Trophoblast cell (in vitro differentiated cells and primary cell): ENCODE measurements at regions not wholly inside any gene's neighbourhood (a gene's known extent, or its start where the extent isn't known, plus 50 kb on each side); places are given as distances from the start of the nearest gene placed in this dataset.

Source experiments
- DNase-seq, 2 donors: peaks; one replicate each; pipeline ENCODE4 v3.0.0-alpha.2; 2016
- H2AFZ ChIP-seq: 2 replicates; pipeline ENCODE4 v1.6.1; 2013; ENCODE audit warnings: low read length, moderate library complexity, mild to moderate bottlenecking; ENCODE audit not compliant: insufficient read depth, poor library complexity
- H2AK5ac ChIP-seq: 2 replicates; pipeline ENCODE4 v1.6.1; 2013; ENCODE audit warnings: mild to moderate bottlenecking, low read length
- H2BK120ac ChIP-seq: 2 replicates; pipeline ENCODE4 v1.6.1; 2013; ENCODE audit warnings: low read length, mild to moderate bottlenecking, moderate library complexity; ENCODE audit not compliant: insufficient read depth, poor library complexity
- H2BK12ac ChIP-seq: 2 replicates; pipeline ENCODE4 v1.6.1; 2013; ENCODE audit warnings: mild to moderate bottlenecking, low read length, moderate library complexity
- H2BK5ac ChIP-seq: 2 replicates; pipeline ENCODE4 v1.6.1; 2013; ENCODE audit warnings: low read length, low read depth, moderate library complexity, mild to moderate bottlenecking; ENCODE audit not compliant: poor library complexity
- H3K14ac ChIP-seq: 2 replicates; pipeline ENCODE4 v1.6.1; 2013; ENCODE audit warnings: mild to moderate bottlenecking, low read length
- H3K18ac ChIP-seq: 2 replicates; pipeline ENCODE4 v1.6.1; 2013; ENCODE audit warnings: mild to moderate bottlenecking, low read length
- H3K23ac ChIP-seq: 2 replicates; pipeline ENCODE4 v1.6.1; 2013; ENCODE audit warnings: low read length
- H3K27ac ChIP-seq: 2 replicates; pipeline ENCODE4 v1.5.1; 2013; ENCODE audit warnings: low read depth, mild to moderate bottlenecking, inconsistent platforms, low read length, moderate library complexity
- H3K27me3 ChIP-seq: 2 replicates; pipeline ENCODE4 v1.6.1; 2013; ENCODE audit warnings: inconsistent platforms, mild to moderate bottlenecking, low read length, moderate library complexity; ENCODE audit not compliant: insufficient read depth
- H3K36me3 ChIP-seq, 2 experiments: 1 replicate in 1 of 2; 2 replicates in 1 of 2; pipeline ENCODE4 v1.6.1; 2013; ENCODE audit warnings: low read length in 2 of 2, mild to moderate bottlenecking in 2 of 2, moderate library complexity in 1 of 2; ENCODE audit not compliant: insufficient read depth in 2 of 2, control insufficient read depth in 1 of 2
- H3K4ac ChIP-seq: 2 replicates; pipeline ENCODE4 v1.6.1; 2013; ENCODE audit warnings: low read depth, mild to moderate bottlenecking, low read length, moderate library complexity
- H3K4me1 ChIP-seq, 2 experiments: 1 replicate in 1 of 2; 2 replicates in 1 of 2; pipeline ENCODE4 v1.6.1; 2013; ENCODE audit warnings: low read length in 2 of 2, mild to moderate bottlenecking in 2 of 2, moderate library complexity in 1 of 2; ENCODE audit not compliant: insufficient read depth in 2 of 2, control insufficient read depth in 1 of 2
- H3K4me2 ChIP-seq: 2 replicates; pipeline ENCODE4 v1.6.1; 2013; ENCODE audit warnings: inconsistent platforms, mild to moderate bottlenecking, low read length, moderate library complexity
- H3K4me3 ChIP-seq: 2 replicates; pipeline ENCODE4 v1.5.1; 2013; ENCODE audit warnings: mild to moderate bottlenecking, low read depth, low read length, inconsistent platforms
- H3K79me1 ChIP-seq: one replicate; pipeline ENCODE4 v1.6.1; 2013; ENCODE audit warnings: low read length
- H3K79me2 ChIP-seq: 2 replicates; pipeline ENCODE4 v1.6.1; 2013; ENCODE audit warnings: low read length, mild to moderate bottlenecking; ENCODE audit not compliant: control insufficient read depth, insufficient read depth, poor library complexity
- H3K9ac ChIP-seq: 2 replicates; pipeline ENCODE4 v1.6.1; 2013; ENCODE audit warnings: mild to moderate bottlenecking, low read length
- H3K9me3 ChIP-seq: 2 replicates; pipeline ENCODE4 v1.6.1; 2013; ENCODE audit warnings: low read depth, mild to moderate bottlenecking, control low read depth, inconsistent platforms, low read length; ENCODE audit not compliant: insufficient read depth
- H4K12ac ChIP-seq: 2 replicates; pipeline ENCODE4 v1.6.1; 2013; ENCODE audit warnings: low read depth, mild to moderate bottlenecking, low read length, moderate library complexity
- H4K8ac ChIP-seq: 2 replicates; pipeline ENCODE4 v1.6.1; 2013; ENCODE audit warnings: low read depth, mild to moderate bottlenecking, low read length, moderate library complexity
- H4K91ac ChIP-seq: one replicate; pipeline ENCODE4 v1.6.1; 2013; ENCODE audit warnings: low read depth, mild to moderate bottlenecking, low read length, moderate library complexity
- WGBS: extraction: QIAGEN DNeasy Blood & Tissue Kit; methylation state at CpG from one replicate; pipeline ENCODE4 v1.1.7; 2013; ENCODE audit warnings: missing lambda C conversion rate; ENCODE audit not compliant: insufficient read length, insufficient coverage; ENCODE audit errors: extremely low coverage; 5-methylcytosine and 5-hydroxymethylcytosine counted together

DNA sequence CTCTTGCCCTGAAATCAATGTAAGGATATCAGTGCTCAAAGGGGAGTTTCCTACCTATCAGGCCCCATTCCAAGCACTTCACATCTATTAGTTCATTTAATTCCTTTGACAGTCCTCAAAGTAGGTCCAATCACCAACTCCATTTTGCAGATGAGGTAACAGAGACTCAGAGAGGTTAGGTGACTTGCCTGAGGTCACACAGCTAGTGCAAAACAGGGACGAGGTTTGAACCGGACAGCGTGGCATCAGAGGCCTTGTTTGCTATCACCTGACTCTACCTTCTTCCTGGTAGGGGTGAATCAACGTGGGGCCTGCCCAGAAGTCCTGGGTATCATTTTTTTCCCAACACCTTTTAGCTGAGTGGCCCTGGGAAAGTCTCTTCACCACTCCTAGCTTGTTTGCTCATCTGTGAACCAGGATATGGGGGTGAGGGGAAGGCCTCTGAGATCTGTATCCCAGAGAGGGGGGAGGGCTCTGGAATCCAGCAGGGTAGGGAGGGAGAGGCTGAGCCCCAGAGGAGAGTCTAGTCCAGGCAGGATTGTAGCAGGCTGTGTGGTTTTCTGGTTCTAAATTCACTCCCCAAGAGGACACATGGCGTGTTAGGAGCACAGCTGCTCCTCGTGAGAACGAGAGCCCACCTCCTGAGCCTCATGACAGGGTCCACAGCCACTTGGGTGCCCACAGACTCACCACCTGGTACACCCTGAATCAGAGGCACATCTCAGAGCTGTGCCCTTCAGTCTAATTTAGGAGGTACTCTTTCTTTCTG lies 174.7 kb downstream of the MN1 start:
- H2BK5ac ChIP-seq = no peak overlapping the region
- no peak overlapping the region for H3K4ac ChIP-seq
- H2BK12ac ChIP-seq = no peak overlapping the region
- H2AK5ac ChIP-seq = no peak overlapping the region
- H3K27ac ChIP-seq = no peak overlapping the region
- no peaks in the 10 kb centered on the region for H3K9me3 ChIP-seq
- no peaks in the 10 kb centered on the region for H3K27me3 ChIP-seq
- peak overlapping the region; percentile 45 for H4K91ac ChIP-seq
- no peak overlapping the region for H2AFZ ChIP-seq
- H3K79me1 ChIP-seq = no peaks in the 10 kb centered on the region
- no peak overlapping the region for H3K4me2 ChIP-seq
- H3K79me2 ChIP-seq = no peaks in the 10 kb centered on the region
- DNase-seq = no peak
- H3K36me3 ChIP-seq = no peaks in the 10 kb centered on the region
- no peak overlapping the region for H3K23ac ChIP-seq
- H3K4me1 ChIP-seq = peaks cover 6 to 11% of the 10 kb centered on the region in 2 experiments
- no peak overlapping the region for H2BK120ac ChIP-seq
- no peak overlapping the region for H3K9ac ChIP-seq
- no peak overlapping the region for H3K18ac ChIP-seq
- H3K4me3 ChIP-seq = no peak overlapping the region
- no peak overlapping the region for H3K14ac ChIP-seq
- no CpG with 5 or more reads among the region's 7 CpGs for WGBS
- H4K8ac ChIP-seq = no peak overlapping the region
- H4K12ac ChIP-seq = no peak overlapping the region

DNA sequence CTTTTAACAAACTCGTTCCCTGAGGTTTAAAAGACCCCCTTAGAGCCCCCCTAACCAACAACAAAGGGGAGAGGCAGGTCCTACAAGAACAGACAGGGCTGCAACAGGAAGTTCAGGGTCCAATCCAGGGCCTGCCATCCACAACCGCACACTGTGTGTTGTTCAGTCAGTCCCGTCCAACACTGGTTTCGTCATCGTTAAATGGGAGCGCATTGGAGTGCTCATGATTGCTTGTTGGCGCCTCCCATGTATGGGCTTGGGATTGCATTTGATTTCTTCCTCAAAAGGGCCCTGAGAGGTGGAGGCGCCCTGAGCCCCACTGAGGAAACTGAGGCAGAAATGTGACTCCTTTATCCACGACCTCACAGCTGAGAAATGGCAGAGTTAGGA lies 174.1 kb downstream of the MN1 start:
- H3K79me2 ChIP-seq = no peaks in the 10 kb centered on the region
- peaks cover 6 to 11% of the 10 kb centered on the region in 2 experiments for H3K4me1 ChIP-seq
- no peak overlapping the region for H3K4me2 ChIP-seq
- H3K36me3 ChIP-seq = no peaks in the 10 kb centered on the region
- no peak overlapping the region for H3K18ac ChIP-seq
- no peak overlapping the region for H2AFZ ChIP-seq
- no peak overlapping the region for H4K12ac ChIP-seq
- H2BK12ac ChIP-seq = peak overlapping the region; percentile 20
- no CpG with 5 or more reads among the region's 9 CpGs for WGBS
- no peak overlapping the region for H3K27ac ChIP-seq
- H4K91ac ChIP-seq = peak overlapping the region; percentile 45
- H2BK5ac ChIP-seq = no peak overlapping the region
- H3K4ac ChIP-seq = no peak overlapping the region
- H3K79me1 ChIP-seq = no peaks in the 10 kb centered on the region
- no peak overlapping the region for H3K4me3 ChIP-seq
- H3K9me3 ChIP-seq = no peaks in the 10 kb centered on the region
- no peak overlapping the region for H3K9ac ChIP-seq
- H3K23ac ChIP-seq = no peak overlapping the region
- no peaks in the 10 kb centered on the region for H3K27me3 ChIP-seq
- H2BK120ac ChIP-seq = no peak overlapping the region
- no peak overlapping the region for H2AK5ac ChIP-seq
- H3K14ac ChIP-seq = no peak overlapping the region
- no peak for DNase-seq
- no peak overlapping the region for H4K8ac ChIP-seq

DNA sequence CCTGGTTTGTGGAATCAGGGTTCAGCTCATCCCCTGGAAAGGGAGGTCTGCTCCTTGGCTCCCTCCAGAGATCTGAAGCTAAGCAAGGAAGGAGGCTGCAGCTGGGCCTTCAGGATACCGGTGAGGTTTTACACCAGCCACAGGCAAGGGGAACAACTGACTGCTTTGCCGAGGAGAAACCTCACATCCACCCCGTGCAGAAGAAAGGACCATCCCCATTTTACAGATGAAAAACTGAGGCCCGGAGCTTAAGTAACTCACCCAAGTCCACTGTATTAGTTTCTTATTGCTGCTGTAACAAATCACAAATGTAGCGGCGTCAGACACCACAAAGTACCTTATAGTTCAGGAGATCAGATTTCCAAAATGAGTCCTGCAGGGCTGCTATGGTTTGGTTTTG lies 173.7 kb downstream of the MN1 start:
- Histone ChIP-seq H3K9me3 (no peaks in the 10 kb centered on the region), H3K36me3 (no peaks in the 10 kb centered on the region), H3K4me3 (no peak overlapping the region), H3K23ac (no peak overlapping the region), H2BK5ac (no peak overlapping the region), H3K27ac (no peak overlapping the region), H3K4me1 (peaks cover 10 to 14% of the 10 kb centered on the region in 2 experiments), H3K4ac (no peak overlapping the region), H3K14ac (no peak overlapping the region), H2AK5ac (no peak overlapping the region), H4K8ac (no peak overlapping the region), H2BK120ac (no peak overlapping the region), H3K9ac (no peak overlapping the region), H3K79me1 (no peaks in the 10 kb centered on the region), H3K79me2 (no peaks in the 10 kb centered on the region), H3K4me2 (no peak overlapping the region), H3K27me3 (no peaks in the 10 kb centered on the region), H4K91ac (no peak overlapping the region), H2AFZ (no peak overlapping the region), H2BK12ac (no peak overlapping the region), H3K18ac (no peak overlapping the region), H4K12ac (no peak overlapping the region)
- DNase-seq = no peak
- no CpG with 5 or more reads among the region's 6 CpGs for WGBS

DNA sequence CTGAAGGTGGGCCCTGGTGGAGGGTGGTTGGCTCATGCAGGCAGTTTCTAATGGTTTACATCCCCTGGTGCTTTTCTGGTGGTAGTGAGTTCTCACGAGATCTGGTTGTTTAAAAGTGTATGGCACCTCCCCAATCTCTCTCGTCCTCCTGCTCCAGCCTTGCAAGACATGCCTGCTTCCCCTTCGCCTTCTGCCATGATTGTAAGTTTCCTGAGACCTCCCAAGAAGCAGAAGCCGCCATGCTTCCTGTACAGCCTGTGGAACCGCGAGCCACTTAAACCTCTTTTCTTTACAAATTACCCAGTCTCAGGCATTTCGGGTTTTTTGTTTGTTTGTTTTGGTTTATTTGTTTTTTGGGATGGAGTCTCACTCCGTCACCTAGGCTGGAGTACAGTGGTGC lies 173.2 kb downstream of the MN1 start:
- Histone ChIP-seq H3K4me1 (peaks cover 13 to 14% of the 10 kb centered on the region in 2 experiments), H3K36me3 (no peaks in the 10 kb centered on the region), H3K4ac (no peak overlapping the region), H4K8ac (no peak overlapping the region), H3K27ac (no peak overlapping the region), H3K4me2 (no peak overlapping the region), H3K9ac (no peak overlapping the region), H2BK12ac (no peak overlapping the region), H3K79me1 (no peaks in the 10 kb centered on the region), H2BK120ac (no peak overlapping the region), H3K9me3 (no peaks in the 10 kb centered on the region), H4K12ac (no peak overlapping the region), H3K79me2 (no peaks in the 10 kb centered on the region), H3K18ac (no peak overlapping the region), H3K4me3 (no peak overlapping the region), H2AK5ac (no peak overlapping the region), H2BK5ac (no peak overlapping the region), H3K14ac (no peak overlapping the region), H2AFZ (no peak overlapping the region), H3K27me3 (no peaks in the 10 kb centered on the region), H3K23ac (no peak overlapping the region), H4K91ac (no peak overlapping the region)
- no CpG with 5 or more reads among the region's 8 CpGs for WGBS
- DNase-seq = no peak
